ENCODE measurements at regions not wholly inside any gene's neighbourhood (a gene's known extent, or its start where the extent isn't known, plus 50 kb on each side); places are given as distances from the start of the nearest gene placed in this dataset.
"Not testable (repeated sequence)": the region's sequence is repeated elsewhere in the genome, so short reads cannot be mapped to it uniquely, and the experiment has no call there.

DNA sequence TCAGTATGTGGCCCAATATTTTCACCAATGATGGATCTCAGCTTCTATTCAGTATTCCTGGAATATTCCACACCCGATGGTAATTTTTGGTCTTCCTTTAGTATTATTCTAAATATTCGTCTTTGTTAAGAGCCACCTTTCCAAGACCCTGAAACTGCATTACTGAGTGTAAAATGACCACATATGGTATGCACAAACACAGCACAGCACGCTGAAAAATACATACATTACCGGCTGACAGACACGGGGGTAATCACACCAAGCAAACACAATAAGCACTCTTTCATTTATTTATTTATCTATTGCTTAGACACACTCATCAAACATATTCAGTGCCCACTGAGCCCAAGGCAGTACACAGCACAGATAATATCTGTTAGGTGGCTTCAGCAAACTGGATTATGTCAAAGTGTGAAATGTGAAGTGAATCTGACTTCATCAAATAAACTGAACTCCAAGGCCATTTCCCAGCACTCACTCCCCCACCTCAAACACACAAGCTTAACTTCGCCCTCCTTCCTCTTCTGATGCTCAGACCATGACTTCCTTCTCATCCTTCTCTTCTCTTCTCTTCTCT lies 1637.8 kb upstream of the C9orf72 start:
- no peak for DNase-seq

DNA sequence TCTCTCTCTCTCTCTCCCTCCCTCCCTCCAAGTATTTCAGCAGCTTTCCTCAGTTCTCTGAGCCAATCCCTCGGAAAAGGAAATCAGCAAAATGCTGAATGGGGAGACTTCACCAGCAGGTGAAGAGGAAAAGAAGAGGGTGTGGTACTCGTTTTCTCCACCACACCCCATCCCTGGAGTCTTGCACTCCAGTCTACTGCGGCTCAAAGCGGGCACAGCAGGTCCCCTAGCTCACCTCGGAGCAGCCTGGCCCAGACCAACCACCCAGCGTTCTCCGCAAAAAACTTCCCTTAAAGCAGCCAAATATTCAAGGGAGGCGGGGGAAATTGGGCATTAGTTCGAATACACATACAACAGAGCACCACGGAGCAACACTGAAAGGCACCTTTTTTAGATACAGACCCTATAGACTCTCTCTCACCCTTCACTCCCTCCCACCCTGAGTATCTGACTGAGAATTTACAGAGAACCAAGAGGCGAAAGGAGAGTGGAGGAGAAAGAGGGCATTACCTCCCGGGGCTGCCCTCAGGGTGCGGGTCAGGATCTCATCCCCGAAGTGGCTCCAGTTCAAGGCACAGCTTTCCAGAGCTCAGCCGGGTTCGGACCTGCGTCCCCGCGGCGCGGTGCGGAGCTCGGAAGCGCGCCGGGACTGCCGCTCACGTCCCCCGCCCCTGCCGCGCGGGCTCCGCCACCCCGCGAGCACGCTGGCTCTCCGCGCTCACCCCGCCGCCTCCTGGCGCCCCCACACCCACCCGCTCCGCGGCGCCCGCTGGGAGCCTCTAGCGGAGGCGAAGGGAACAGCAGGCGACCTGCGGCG lies 1638.5 kb upstream of the C9orf72 start:
- peak; percentile 29 for DNase-seq

DNA sequence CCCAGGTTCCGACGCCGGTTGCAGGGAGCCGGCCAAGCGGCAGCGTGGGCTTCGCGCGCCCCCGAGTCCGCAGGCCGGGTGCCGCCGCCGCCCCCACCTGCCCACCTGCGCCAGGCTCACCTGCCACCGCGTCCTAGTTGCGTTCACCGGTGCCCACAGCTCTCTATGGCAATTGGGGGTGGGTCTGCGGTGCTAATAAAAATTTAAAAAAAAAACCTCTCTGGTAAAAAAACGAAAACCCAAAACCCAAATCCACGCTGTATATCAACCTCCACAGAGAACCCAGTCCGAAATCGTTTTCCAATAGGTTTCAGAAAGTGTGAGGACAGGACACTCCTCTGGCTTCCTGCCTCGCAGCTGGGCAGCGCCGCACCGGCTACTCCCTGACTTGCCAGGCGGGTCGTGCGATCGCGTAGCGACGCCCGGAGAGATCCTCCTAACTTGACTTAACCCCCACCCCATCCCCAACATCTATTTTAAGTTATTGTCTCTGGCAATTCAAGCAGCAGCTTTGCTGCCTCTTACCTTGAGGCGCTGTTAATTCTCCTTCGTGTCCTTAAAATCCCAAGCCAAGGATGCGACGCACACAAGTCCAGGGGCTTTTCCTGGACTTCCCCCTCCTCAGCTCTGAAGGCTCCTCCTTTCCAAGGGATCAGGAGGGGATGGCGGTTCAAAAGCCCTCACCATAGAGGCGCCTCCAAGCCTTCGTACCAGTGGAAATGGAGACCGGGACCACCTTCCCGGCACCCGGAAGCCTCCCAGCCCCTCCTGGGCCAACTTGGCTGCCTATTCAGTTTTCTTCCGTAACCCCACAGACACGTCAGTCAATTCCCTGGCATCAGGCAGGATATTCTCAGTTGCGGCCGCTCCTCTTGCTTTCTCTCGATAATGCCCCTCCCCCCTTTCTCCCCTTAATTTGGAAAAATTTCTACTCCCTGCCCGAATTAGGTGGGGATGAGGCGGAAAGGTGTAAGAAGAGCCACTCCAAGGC lies 1639.4 kb upstream of the C9orf72 start:
- no peak for DNase-seq

DNA sequence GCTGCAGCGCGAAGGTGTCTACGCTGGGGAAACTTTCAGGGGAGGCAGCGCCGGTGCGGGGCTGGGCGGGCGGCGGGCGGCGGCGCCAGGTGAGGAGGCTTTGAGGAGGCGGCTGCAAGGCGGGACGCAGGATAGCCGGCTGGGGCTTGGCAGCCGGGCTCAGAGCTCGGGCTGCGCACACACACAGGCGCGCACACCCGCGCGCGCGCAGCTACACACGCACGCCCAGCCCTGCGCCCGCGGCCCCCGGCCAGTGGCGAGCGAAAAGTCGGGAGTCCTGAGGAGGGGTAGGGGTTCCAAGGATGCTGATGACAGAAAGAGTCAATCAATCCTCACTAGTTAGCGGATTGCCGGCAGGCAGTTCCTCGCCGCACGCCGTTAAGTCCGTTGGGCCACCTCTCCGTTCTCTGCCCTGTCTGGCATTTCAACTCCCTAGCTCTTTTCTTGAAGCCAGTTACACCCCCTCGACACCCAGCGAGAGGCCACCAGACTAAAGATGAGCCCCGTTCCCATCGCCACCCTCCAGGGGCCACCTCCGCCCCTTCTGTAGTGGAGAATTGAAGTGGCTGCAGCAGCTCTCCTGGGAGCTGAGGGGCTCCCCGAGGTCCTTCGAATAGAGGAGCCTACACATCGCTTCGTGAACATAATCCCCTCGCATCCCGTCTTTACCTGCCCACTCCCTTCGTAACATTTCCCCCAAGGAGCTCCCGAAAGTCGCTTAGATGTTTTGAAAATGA lies 1640.3 kb upstream of the C9orf72 start, which contains the start of gene LINGO2:
LINGO2 (minus strand) TSS at position 185 of the 737 bp plus-strand sequence.
- no peak for DNase-seq

DNA sequence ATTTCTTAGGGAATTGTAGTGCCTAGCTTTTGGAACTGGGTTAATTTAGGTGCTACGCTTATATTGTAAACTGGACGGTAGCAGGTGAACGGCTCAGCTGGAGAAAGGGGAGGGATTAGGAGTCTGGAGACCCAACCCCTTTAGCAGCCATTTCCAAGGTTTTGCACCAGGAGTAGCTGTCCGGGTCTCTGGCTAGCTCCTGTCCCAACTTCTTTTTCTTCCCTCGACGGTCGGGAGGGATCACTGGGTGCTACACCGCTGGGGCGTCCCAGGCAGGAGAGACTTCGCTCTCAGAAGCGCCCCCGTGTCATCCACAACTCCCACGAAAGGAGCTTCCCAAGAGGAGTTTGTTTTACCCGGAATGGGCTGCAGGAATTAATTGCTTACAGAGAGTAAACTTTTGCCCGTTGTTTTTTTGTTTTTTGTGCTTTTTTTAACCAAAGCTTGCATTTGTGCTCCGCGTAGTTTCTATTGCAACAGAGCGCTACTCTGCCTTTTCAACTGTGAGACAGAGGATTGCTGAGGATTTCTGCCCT lies 1640.9 kb upstream of the C9orf72 start:
- peak; percentile 63 for DNase-seq

DNA sequence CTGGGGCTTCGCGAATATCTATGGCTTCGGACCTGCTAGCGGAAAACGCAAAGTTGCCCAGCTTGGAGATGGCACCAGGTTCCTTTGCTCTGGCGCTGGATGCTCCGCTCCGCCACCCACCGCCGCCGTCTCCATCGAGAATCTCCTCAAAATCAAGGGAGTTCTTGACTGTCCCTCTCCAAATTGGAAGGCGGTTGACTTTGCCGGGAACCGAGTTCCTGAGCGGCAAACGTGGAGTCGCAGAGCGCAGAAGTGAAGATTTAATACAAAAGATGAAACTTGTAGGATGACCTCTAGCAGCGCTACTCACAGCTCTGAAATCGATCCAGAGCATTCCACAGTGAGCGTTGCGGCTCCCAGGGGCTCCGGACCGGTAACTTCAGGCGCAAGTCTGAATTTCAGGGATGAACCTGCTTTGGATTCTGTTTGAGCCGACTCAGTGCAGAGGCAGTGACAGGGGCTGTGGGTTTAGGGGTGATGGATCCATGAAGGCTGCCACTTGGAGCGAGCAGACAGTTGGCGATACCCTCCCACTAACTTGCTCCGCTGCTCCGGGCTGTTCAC lies 1641.5 kb upstream of the C9orf72 start:
- no peak for DNase-seq

DNA sequence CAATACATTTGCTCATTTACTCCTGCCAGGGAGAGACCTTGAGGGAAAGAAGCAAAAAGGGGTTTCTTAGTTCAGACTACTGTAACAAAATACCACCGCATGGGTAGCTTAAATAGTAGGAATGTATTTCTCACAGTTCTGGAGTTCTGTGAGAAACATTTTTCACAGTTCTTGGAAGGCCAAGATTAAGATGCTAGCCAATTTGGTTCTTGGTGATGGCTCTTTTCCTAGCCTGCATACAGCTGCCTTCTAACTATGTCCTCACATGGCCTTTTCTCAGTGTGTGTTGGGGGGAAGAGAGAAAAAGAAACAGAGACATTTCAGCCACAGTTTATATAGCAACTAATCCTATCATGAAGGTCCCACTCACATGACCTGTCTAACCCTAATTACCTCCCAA lies 1644.7 kb upstream of the C9orf72 start:
- DNase-seq = no peak

DNA sequence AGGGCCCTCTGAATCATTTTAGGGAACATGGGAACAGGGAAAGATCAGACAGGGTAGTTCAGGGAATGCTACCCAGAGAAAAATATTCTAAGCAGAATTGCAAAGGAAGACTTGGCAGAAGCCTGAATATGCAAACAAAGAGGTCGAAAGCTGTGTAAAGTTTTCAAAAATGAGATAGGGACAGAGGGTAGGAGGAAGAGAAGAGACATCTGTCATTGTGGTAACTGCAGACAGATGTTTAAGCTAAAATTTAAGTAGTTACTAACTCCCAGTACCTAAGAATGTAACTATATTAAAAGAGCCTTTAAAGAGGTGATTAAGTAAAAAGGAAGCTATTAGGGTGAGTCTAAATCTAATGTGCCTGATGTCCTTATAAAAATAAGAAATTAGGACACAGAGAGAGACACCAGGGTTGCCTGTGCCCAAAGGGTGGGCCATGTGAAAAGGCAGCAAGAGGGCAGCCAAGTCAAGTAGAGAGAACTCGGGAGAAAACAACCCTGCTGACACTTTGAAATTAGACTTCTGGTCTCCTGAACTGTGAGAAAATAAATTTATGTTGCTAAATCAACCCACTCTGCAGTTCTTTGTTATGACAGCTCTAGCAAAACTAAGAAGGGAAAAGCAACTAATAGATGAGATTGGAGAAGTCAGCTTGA lies 1647.4 kb upstream of the C9orf72 start:
- DNase-seq = no peak

DNA sequence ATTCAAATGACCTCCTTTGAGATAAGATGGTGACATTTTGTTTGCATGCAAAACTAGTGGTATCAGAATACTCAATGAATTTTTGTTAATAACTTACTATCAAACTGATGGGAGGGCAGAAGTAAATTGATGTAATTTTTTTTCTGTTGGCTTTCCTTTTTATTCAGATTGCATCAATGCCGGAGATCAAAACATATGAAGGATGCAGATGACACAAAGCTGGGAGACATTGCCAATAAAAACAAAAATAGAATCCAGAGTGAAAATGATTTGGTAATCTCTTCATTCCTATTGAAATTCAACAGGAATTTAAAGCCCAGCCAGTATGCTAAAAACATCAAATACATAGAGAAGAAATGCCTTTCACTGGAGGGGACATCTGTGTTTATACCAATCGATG lies 1655.3 kb upstream of the C9orf72 start:
- no peak for DNase-seq

DNA sequence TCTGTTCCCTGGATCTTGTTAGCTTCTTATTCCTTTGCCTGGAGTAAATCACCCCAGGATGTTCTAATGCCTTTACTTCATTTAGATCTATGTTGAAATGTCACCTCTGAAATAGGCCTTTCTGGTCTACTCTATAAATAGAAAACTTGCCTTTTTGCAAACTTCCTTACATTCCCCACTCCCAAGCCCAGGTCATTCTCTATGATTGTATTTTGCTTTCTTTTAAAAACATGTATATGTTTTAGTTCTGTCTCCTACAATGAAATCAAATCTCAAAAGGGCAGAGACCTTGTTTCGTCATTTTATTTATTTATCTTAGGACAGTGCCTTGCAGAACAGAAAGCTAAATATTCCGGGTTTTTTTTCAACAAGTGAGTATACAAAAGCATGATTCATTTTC lies 1657.7 kb upstream of the C9orf72 start:
- DNase-seq = no peak

DNA sequence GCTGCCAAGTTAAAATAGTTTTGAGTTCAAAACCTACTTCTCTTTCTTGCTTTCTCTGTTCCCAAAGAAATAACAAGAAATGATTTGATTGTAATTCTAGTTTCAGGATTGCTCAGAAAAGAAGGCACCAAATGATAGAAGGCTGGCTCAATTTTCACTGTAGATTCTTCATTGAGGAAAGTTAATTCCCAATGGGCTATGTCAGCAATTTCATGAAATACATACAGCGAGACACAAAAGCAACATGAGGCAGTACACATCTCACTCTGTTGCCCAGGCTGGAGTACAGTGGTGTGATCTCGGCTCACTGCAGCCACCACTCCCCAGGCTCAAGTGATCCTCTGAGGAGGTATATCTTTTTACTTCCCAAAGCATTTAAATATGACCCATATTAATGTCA lies 1659.9 kb upstream of the C9orf72 start:
- no peak for DNase-seq

DNA sequence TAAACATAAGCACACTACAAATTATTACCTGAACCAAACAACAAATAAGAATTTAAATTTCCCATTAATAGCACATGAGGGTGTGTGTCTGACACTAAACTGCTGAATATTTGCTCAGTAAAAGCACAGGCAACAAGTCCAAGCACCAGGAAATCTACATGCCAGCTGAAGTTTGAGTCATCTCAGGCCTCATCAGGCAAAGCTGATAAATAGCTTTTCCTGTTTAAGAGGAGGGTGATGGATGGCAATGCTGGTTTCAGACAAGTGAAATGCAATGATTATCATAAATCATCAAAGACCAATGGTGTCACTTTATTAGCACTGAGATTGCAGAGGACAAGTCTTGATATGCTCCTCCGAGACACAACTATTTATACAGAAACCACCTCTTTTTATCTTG lies 1668.0 kb upstream of the C9orf72 start:
- no peak for DNase-seq

DNA sequence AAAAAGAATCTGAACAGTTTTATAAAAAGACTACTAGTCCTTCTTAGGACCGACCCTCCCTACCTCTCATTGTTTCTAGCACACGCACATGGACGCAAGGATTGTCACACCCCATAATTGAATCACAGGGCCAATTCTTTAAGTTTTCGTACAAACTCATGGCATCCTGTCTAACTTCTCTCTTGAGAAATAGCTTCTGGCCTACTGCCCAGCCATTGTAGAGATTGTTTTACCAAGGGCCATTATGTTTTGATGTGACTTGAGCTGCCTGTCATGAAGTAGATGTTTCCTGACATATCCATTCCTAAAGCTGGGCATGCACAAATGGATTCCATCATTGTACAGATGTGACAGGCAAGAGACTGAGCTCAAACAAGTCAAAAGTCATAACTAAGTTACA lies 1672.1 kb upstream of the C9orf72 start:
- no peak for DNase-seq

DNA sequence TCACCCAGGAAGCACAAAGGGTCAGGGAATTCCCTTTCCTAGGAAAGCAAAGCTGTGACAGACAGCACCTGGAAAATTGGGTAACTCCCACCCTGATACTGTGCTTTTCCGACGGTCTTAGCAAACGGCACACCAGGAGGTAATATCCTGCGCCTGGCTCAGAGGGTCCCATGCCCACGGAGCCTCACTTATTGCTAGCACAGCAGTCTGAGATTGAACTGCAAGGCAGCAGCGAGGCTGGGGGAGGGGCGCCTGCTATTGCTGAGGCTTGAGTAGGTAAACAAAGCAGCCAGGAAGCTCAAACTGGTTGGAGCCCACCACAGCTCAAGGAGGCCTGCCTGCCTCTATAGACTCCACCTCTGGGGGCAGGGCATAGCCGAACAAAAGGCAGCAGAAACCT lies 1697.1 kb upstream of the C9orf72 start:
- not testable (repeated sequence) for DNase-seq

DNA sequence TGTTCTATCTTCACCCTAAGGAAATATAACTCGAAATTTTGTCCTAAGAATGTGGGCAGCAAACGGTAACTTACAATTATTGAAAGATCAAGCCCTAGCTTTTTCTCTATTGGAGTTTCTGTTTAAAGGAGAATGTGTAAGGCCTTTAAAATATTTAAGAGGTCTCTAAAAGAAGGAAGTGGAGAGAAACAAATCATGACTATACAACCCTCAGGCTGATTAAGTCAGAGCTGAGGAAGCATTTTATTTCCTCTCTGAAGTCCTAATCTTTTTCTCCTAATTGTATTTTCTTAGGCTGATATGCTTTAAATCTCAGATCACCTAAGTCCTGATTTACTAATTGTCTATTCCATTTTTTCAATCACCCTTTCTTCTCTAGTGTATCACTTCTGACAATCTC lies 1708.8 kb upstream of the C9orf72 start:
- no peak for DNase-seq

DNA sequence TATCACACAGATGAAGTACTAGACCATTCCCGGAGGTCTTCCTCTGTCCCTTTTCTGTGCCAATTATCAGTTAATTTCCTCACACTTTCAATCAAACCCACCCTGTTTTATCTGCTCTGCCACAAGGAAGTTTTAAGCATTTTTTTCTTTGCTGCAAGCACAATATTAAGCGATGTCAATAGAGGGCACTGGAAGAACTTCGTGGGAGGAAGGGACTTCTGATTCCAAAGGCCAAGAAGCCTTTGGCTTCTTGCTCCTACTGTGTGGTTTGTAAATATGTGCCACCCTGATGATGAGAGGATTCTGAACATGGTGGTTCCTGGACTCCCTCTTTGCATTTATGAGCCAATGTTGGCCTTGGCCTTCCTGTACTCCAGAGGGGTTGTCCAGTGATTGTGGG lies 1712.5 kb upstream of the C9orf72 start:
- no peak for DNase-seq

DNA sequence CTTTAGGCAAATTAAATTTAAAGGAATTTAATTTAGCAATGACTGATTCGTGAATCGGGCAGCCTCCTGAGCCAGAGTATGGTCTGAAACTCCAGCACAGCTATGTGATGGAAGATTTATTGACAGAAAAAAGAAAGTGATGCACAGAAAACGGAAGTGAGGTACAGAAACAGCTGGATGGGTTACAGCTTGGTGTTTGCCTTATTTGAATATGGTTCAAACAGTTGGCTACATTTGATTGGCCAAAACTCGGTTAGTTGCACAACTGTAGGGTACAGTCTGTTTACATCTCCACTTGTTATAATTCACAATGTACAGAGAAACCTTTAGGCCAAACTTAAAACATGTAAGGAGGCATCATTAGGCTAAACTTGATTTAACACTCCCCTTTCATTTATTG lies 1716.1 kb upstream of the C9orf72 start:
- no peak for DNase-seq

DNA sequence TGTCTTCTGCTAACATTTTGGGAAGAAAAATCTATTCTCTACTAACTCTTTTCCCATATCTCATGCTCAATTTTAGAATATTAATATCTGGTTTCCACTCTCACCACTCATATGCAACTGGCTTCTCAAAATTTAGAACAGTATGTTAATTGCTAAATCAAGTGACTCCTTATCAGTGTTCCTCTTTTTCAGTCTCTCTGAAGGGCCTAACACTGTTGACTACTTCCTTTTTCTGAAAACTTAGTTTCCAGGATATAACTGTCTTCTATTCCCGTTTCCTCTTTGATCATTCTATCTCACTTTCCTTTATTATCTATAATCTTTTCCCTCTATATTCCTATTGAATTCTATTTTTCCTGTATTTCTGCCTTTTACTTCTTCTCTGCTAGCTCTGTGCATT lies 1717.2 kb upstream of the C9orf72 start:
- no peak for DNase-seq

DNA sequence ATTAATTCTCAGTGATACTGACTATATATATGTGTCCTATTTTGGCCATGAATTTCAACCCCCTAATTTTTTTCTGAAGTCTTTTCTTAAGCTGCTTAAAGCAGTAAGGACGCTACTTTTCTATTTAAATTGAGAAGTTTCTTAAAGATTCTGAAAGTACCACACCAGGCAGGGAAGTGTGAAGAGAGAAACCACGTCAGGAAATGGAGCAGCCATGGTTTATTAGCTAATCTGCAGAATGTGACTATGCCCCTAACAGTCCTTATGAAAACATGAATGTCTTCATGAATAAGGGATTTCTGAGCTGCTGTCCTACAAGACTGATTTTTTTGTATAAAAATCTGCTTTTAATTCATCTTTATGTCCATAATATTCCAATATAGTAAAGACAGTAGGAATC lies 1724.3 kb upstream of the C9orf72 start:
- DNase-seq = no peak

DNA sequence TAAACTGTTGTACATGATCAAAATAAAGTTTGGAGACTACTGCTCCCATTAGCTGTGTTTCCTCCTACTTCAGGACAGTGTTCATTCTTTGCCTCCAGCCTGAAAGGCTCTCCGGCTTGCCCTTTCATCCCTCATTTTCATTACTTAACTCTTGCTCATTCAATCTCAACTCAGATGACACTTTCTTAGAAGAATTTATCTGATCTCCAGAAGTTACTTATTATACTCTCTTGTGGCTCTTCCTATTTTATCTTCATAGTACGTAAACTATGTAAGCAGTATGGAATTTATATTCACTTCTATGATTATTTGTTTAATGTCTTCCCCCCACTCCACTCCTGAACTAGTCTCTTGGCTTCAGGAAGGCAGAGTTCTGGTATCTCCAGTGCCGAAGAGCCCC lies 1737.9 kb upstream of the C9orf72 start:
- no peak for DNase-seq

DNA sequence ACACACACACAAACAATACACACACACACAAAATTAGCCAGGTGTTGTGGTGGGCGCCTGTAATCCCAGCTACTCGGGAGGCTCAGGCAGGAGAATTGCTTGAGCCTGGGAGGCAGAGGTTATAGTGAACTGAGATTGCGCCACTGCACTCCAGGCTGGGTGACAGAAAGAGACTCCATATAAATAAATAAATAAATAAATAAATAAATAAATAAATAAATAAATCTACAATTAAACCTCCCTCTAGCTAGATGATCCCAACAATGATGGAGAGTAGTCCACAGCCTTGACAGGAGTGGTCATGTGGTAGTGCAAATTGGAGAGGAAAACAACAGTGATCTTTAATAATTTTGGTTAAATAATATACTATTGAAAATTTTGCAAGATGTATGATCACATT lies 1739.0 kb upstream of the C9orf72 start:
- DNase-seq = no peak
